ENCODE measurements at regions not wholly inside any gene's neighbourhood (a gene's known extent, or its start where the extent isn't known, plus 50 kb on each side); places are given as distances from the start of the nearest gene placed in this dataset.

DNA sequence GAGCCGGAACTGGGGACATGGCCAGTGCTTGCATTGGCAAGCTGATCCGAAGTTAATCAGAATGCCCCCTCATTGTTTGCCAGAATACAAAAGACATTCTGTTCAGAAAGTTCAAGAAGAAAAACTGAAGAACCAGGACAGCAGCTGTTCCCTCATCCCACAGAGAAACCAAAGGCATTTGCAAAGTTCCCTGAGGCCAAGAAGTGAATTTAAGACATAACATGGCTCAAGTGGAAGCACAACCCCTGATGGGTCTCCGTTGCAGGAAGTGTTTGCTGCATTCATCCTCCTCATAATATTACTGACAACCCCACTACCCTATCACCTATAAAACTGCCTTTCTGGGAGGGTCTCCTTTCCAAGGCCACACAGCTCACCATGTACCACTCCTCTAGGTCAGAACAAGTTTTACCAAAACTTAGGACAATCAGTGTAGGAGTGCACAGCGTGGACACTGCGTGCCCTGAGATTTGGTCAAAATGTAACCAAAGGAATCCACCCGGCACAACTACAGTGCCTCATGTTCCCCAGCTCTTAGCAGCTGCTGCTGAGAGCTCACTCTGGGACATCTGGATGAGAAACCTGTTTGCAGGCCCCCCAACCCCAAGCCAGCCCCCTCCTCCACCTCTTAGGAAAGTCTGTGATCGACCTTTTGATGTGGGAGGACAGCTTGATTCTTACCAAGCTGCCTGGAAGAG, 101.6 kb upstream of the AKIP1 start:
- DNase-seq (ENCODE audit: low spot score) = no peak
- Histone ChIP-seq H3K27me3 (no peaks in the 10 kb centered on the region), H3K79me2 (peaks cover 62% of the 10 kb centered on the region), H3K9me2 (replicated peaks; ENCODE audit: insufficient read depth) (no peaks in the 10 kb centered on the region), H3K4me3 (no peak overlapping the region), H3K9me3 (ENCODE audit: low read depth) (no peaks in the 10 kb centered on the region), H3K36me3 (replicated peaks; ENCODE audit: insufficient read depth, low read depth) (no peaks in the 10 kb centered on the region), H4K20me1 (ENCODE audit: insufficient read depth, poor library complexity, severe bottlenecking) (no peaks in the 10 kb centered on the region), H3K27ac (peak overlapping the region; percentile 91), H2AFZ (no peak overlapping the region), H3K4me2 (peak overlapping the region; percentile 87), H3K4me1 (ENCODE audit: insufficient read depth) (peaks cover 41% of the 10 kb centered on the region)
- WGBS (ENCODE audit: low lambda C conversion rate, missing lambda C conversion rate) = 75% methylated on average over 7 of the region's 7 CpGs
- TF ChIP-seq, protein P1, sequence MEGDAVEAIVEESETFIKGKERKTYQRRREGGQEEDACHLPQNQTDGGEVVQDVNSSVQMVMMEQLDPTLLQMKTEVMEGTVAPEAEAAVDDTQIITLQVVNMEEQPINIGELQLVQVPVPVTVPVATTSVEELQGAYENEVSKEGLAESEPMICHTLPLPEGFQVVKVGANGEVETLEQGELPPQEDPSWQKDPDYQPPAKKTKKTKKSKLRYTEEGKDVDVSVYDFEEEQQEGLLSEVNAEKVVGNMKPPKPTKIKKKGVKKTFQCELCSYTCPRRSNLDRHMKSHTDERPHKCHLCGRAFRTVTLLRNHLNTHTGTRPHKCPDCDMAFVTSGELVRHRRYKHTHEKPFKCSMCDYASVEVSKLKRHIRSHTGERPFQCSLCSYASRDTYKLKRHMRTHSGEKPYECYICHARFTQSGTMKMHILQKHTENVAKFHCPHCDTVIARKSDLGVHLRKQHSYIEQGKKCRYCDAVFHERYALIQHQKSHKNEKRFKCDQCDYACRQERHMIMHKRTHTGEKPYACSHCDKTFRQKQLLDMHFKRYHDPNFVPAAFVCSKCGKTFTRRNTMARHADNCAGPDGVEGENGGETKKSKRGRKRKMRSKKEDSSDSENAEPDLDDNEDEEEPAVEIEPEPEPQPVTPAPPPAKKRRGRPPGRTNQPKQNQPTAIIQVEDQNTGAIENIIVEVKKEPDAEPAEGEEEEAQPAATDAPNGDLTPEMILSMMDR (IDR thresholded peaks at IDR 0.05; ENCODE audit: poor library complexity) = no peak
- TF ChIP-seq EZH2 (IDR thresholded peaks at IDR 0.05; ENCODE audit: borderline replicate concordance) = no peak
- no peak for TF ChIP-seq EZH2phosphoT487 (IDR thresholded peaks at IDR 0.05; ENCODE audit: low read depth, severe bottlenecking, unreplicated experiment)

DNA sequence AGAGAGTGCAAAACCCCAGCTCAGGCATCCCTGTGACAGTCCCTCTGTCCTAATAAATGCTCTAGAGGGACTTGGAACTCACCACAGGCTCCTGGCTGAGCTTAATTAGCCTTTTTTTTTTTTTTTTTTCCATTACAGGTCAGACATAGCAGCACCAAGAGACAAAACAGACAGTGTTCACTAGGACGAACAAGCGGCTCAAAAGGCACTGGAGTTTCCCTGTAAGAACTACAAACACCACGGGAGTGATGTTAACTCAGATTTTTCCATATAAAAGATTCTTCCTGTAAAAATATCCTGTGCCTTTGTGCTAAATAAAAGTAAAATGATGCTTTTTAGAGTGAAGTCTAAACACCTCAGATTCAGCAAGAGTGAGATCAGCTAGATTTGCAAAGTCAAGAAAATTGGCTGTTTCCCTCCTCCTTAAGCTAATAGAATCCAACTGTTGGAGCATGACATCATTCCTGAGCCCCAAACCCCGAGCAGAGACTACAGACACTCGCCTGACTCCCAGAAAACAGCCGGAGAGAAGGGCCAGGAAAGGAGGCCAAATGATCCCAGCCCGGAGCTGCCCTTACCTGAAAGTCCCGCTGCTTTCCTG, 101.0 kb upstream of the AKIP1 start:
- 21% methylated on average over 8 of the region's 8 CpGs for WGBS (ENCODE audit: low lambda C conversion rate, missing lambda C conversion rate)
- DNase-seq (ENCODE audit: low spot score) = no peak
- Histone ChIP-seq H3K36me3 (replicated peaks; ENCODE audit: insufficient read depth, low read depth) (no peaks in the 10 kb centered on the region), H3K4me2 (peak overlapping the region; percentile 87), H3K9me2 (replicated peaks; ENCODE audit: insufficient read depth) (no peaks in the 10 kb centered on the region), H2AFZ (peak overlapping the region; percentile 71), H3K9me3 (ENCODE audit: low read depth) (no peaks in the 10 kb centered on the region), H3K27me3 (no peaks in the 10 kb centered on the region), H3K4me1 (ENCODE audit: insufficient read depth) (peaks cover 44% of the 10 kb centered on the region), H3K4me3 (peak overlapping the region; percentile 31), H4K20me1 (ENCODE audit: insufficient read depth, poor library complexity, severe bottlenecking) (no peaks in the 10 kb centered on the region), H3K79me2 (peaks cover 62% of the 10 kb centered on the region), H3K27ac (peak overlapping the region; percentile 91)
- TF ChIP-seq EZH2phosphoT487 (IDR thresholded peaks at IDR 0.05; ENCODE audit: low read depth, severe bottlenecking, unreplicated experiment) (no peak), EZH2 (IDR thresholded peaks at IDR 0.05; ENCODE audit: borderline replicate concordance) (no peak)
- TF ChIP-seq, protein P1 (IDR thresholded peaks at IDR 0.05; ENCODE audit: poor library complexity) = no peak

DNA sequence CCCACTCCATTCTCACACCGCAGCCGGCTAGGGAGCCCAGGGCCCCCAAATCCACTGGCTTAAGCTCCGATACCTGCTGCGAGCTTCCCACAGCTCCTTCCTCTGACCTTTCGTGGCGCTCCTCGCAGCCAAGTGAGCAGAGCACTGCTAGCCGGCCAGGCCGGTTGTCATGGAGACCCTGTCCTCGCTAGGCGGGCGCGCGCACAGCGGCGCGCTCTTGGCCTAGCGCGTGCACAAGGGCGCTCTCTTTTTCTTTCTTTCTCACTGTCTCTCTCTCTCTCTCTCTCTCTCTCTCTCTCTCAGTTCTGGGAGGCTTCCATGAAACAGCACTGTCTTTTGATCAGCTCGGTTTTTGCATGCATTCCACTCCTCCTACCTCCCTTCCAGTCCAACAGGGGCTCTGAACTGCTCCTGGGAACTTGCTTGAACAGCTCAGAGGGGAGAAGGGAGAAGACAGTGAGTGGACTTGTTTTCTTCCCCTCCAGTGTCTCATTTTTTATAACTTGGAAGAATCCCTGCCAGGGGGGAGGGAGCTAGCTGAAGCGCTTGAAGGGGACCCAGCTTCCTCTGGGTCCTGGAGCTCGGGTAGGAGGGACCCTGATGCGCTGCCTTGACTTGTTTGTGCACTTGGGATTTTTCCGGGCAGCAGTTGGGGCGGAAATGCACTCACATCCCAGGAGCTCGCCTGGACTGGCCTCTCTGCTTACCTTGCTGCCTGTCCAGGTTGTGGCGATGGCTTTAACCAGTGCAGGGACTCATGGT, 100.3 kb upstream of the AKIP1 start:
- Histone ChIP-seq H3K9me3 (ENCODE audit: low read depth) (no peaks in the 10 kb centered on the region), H4K20me1 (ENCODE audit: insufficient read depth, poor library complexity, severe bottlenecking) (no peaks in the 10 kb centered on the region), H2AFZ (peak overlapping the region; percentile 71), H3K36me3 (replicated peaks; ENCODE audit: insufficient read depth, low read depth) (no peaks in the 10 kb centered on the region), H3K4me2 (peak overlapping the region; percentile 87), H3K27ac (peak overlapping the region; percentile 91), H3K4me3 (peak overlapping the region; percentile 31), H3K4me1 (ENCODE audit: insufficient read depth) (peaks cover 44% of the 10 kb centered on the region), H3K79me2 (peaks cover 56% of the 10 kb centered on the region), H3K9me2 (replicated peaks; ENCODE audit: insufficient read depth) (no peaks in the 10 kb centered on the region), H3K27me3 (no peaks in the 10 kb centered on the region)
- TF ChIP-seq EZH2phosphoT487 (IDR thresholded peaks at IDR 0.05; ENCODE audit: low read depth, severe bottlenecking, unreplicated experiment) (no peak), EZH2 (IDR thresholded peaks at IDR 0.05; ENCODE audit: borderline replicate concordance) (no peak)
- TF ChIP-seq, protein P1 (IDR thresholded peaks at IDR 0.05; ENCODE audit: poor library complexity) = no peak
- peak; percentile 91 for DNase-seq (ENCODE audit: low spot score)
- 17% methylated on average over 28 of the region's 28 CpGs for WGBS (ENCODE audit: low lambda C conversion rate, missing lambda C conversion rate)

Data from hepatocyte (in vitro differentiated cells).